IMR-90 (cell line): ENCODE measurements at regions not wholly inside any gene's neighbourhood (a gene's known extent, or its start where the extent isn't known, plus 50 kb on each side); places are given as distances from the start of the nearest gene placed in this dataset.

Experiments used
- ATAC-seq: fragments of 200-7000 bp; cut with Tn5 transposase; 2 replicates; pipeline ENCODE4 v1.9.1; 2020; ENCODE audit warnings: low read depth, mild to moderate bottlenecking, moderate library complexity
- BruUV-seq: library from RNA; stranded (reverse); fragments of 400-500 nt; replicated peaks from 2 replicates; lab custom pipeline; 2021; lab: Mats Ljungman, UMichigan
- CTCF ChIA-PET: fragments of 300-600 bp; formaldehyde crosslinking; extraction: SDS; loops from one replicate; lab custom pipeline; 2021; ENCODE audit warnings: antibody characterized with exemption; lab: Yijun Ruan, JAX
- POLR2A ChIA-PET: fragments of 300-600 bp; sonication (Branson Sonifier 250); formaldehyde crosslinking; loops from one replicate; lab custom pipeline; 2022; ENCODE audit warnings: antibody characterized with exemption; ENCODE audit not compliant: unreplicated experiment; lab: Charles Lee
- DNase-seq: peaks from one replicate; pipeline ENCODE4 v3.0.0; 2013
- H2AFZ ChIP-seq: replicated peaks from 2 replicates; pipeline ENCODE3; 2013; ENCODE audit warnings: low read length, mild to moderate bottlenecking; ENCODE audit not compliant: poor library complexity
- H2AK5ac ChIP-seq: 2 replicates; pipeline ENCODE4 v1.6.1; 2013; ENCODE audit warnings: low read depth, low read length, inconsistent platforms
- H2AK9ac ChIP-seq: replicated peaks from 2 replicates; pipeline ENCODE3; 2013; ENCODE audit warnings: mild to moderate bottlenecking, low read depth, low read length, moderate library complexity; ENCODE audit not compliant: poor library complexity
- H2BK120ac ChIP-seq: 2 replicates; pipeline ENCODE4 v1.6.1; 2013; ENCODE audit warnings: low read depth, low read length, inconsistent platforms
- H2BK15ac ChIP-seq: 3 replicates; pipeline ENCODE4 v1.6.1; 2013; ENCODE audit warnings: low read depth, low read length, inconsistent platforms
- H2BK20ac ChIP-seq: 2 replicates; pipeline ENCODE4 v1.6.1; 2013; ENCODE audit warnings: low read depth, mild to moderate bottlenecking, inconsistent platforms, low read length, moderate library complexity
- H2BK5ac ChIP-seq: 2 replicates; pipeline ENCODE4 v1.6.1; 2013; ENCODE audit warnings: mild to moderate bottlenecking, low read depth, low read length, inconsistent platforms; ENCODE audit not compliant: poor library complexity, severe bottlenecking
- H3K14ac ChIP-seq: replicated peaks from 2 replicates; pipeline ENCODE4 v1.6.1; 2013; ENCODE audit warnings: low read depth, low read length, inconsistent platforms
- H3K18ac ChIP-seq: 2 replicates; pipeline ENCODE4 v1.6.1; 2013; ENCODE audit warnings: low read depth, low read length, control low read depth
- H3K23ac ChIP-seq: 2 replicates; pipeline ENCODE4 v1.6.1; 2013; ENCODE audit warnings: low read depth, low read length, inconsistent platforms
- H3K27ac ChIP-seq: 2 replicates; pipeline ENCODE4 v1.5.1; 2013; ENCODE audit warnings: mild to moderate bottlenecking, control low read depth, low read length; ENCODE audit not compliant: insufficient read depth
- H3K27me3 ChIP-seq: 2 replicates; pipeline ENCODE4 v1.6.1; 2013; ENCODE audit warnings: low read length; ENCODE audit not compliant: control insufficient read depth, insufficient read depth
- H3K36me3 ChIP-seq: 2 replicates; pipeline ENCODE4 v1.6.1; 2013; ENCODE audit warnings: low read length, mixed read lengths; ENCODE audit not compliant: control insufficient read depth, insufficient read depth
- H3K4ac ChIP-seq: 2 replicates; pipeline ENCODE4 v1.6.1; 2013; ENCODE audit warnings: low read depth, low read length, inconsistent platforms
- H3K4me1 ChIP-seq: 2 replicates; pipeline ENCODE4 v1.6.1; 2013; ENCODE audit warnings: low read length, mixed read lengths; ENCODE audit not compliant: control insufficient read depth, insufficient read depth
- H3K4me2 ChIP-seq: 2 replicates; pipeline ENCODE4 v1.6.1; 2013; ENCODE audit warnings: low read depth, mild to moderate bottlenecking, control low read depth, low read length, moderate library complexity
- H3K4me3 ChIP-seq: 2 replicates; pipeline ENCODE4 v1.5.1; 2013; ENCODE audit warnings: low read depth, mild to moderate bottlenecking, control low read depth, low read length, moderate library complexity; ENCODE audit not compliant: insufficient read depth
- H3K56ac ChIP-seq: 2 replicates; pipeline ENCODE4 v1.6.1; 2013; ENCODE audit warnings: low read length, inconsistent platforms; ENCODE audit not compliant: insufficient read depth; ENCODE audit errors: extremely low read depth
- H3K79me1 ChIP-seq, 2 experiments: 2 replicates each; pipeline ENCODE4 v1.6.1; 2013; ENCODE audit warnings: low read length in 2 of 2, inconsistent platforms in 1 of 2, low read depth in 1 of 2
- H3K9ac ChIP-seq: 2 replicates; pipeline ENCODE4 v1.6.1; 2013; ENCODE audit warnings: low read depth, low read length, control low read depth
- H3K9me1 ChIP-seq: 2 replicates; pipeline ENCODE4 v1.6.1; 2013; ENCODE audit warnings: low read length, inconsistent platforms; ENCODE audit not compliant: insufficient read depth
- H3K9me3 ChIP-seq: 2 replicates; pipeline ENCODE4 v1.6.1; 2013; ENCODE audit warnings: low read length; ENCODE audit not compliant: control insufficient read depth, insufficient read depth
- H4K20me1 ChIP-seq: 2 replicates; pipeline ENCODE4 v1.6.1; 2013; ENCODE audit warnings: low read length, inconsistent platforms; ENCODE audit not compliant: insufficient read depth
- H4K5ac ChIP-seq: 2 replicates; pipeline ENCODE4 v1.6.1; 2013; ENCODE audit warnings: mild to moderate bottlenecking, low read depth, low read length, control low read depth
- H4K8ac ChIP-seq, 2 experiments: 2 replicates each; pipeline ENCODE4 v1.6.1; 2013; ENCODE audit warnings: low read depth in 2 of 2, low read length in 2 of 2, control low read depth in 1 of 2, inconsistent platforms in 1 of 2
- H4K91ac ChIP-seq: 2 replicates; pipeline ENCODE4 v1.6.1; 2013; ENCODE audit warnings: low read depth, low read length, inconsistent platforms; ENCODE audit not compliant: insufficient read depth
- CHD1 ChIP-seq: IDR thresholded peaks from 2 replicates; pipeline ENCODE4 v1.6.1; 2012; ENCODE audit warnings: low read depth, low read length, improper control_type of control experiment
- NFE2L2 ChIP-seq: fragments of 150-350 bp; IDR thresholded peaks from 2 replicates; pipeline ENCODE4 v1.6.1; 2016; ENCODE audit warnings: low read depth, mild to moderate bottlenecking, low read length
- WGBS, 2 experiments: methylation state at CpG; one replicate each; pipeline versions ENCODE4 v1.1.5 to v1.1.7; 2013; ENCODE audit warnings: missing lambda C conversion rate in 2 of 2; ENCODE audit not compliant: insufficient read length in 1 of 2; ENCODE audit errors: extremely low coverage in 2 of 2; 5-methylcytosine and 5-hydroxymethylcytosine counted together
- dilution Hi-C: fragments of 300-500 bp; cut with HindIII; formaldehyde crosslinking; loops from one replicate; pipeline ENCODE4 v1.14.3; 2018; ENCODE audit warnings: low sequenced_read_pairs; ENCODE audit not compliant: unreplicated experiment
- in situ Hi-C: fragments of 300-500 bp; cut with MboI; formaldehyde crosslinking; loops from 3 replicates; pipeline ENCODE4 v1.14.3; 2019; ENCODE audit warnings: low sequenced_read_pairs, inconsistent platforms, mixed read lengths
- intact Hi-C: fragments of 100-400 bp; cut with micrococcal nuclease; formaldehyde crosslinking; loops from 2 replicates; pipeline ENCODE4 v1.10.0; 2022
- TF ChIP-seq, protein P1 (sequence below): fragments of 150-350 bp; IDR thresholded peaks from 2 replicates; pipeline ENCODE4 v1.6.1; 2017; ENCODE audit warnings: mild to moderate bottlenecking, antibody characterized with exemption, low read length, low read depth

- Histone ChIP-seq H2BK120ac (peak overlapping the region; percentile 87), H2BK15ac (peak overlapping the region; percentile 71), H4K8ac (peak overlapping the region; percentile 47 to 94), H3K4me1 (no peaks in the 10 kb centered on the region; the same call in 1 of the 2 replicates), H3K14ac (peak overlapping the region; percentile 90), H3K4me2 (peak overlapping the region; percentile 79), H4K5ac (peak overlapping the region; percentile 66; the same call in 1 of the 2 replicates), H3K9me1 (peaks cover 6% of the 10 kb centered on the region), H3K27ac (peak overlapping the region; percentile 92; the same call in 1 of the 2 replicates), H4K20me1 (no peaks in the 10 kb centered on the region), H3K9me3 (no peaks in the 10 kb centered on the region), H2AK9ac (peak overlapping the region; percentile 98), H3K23ac (peak overlapping the region; percentile 77), H3K56ac (peak overlapping the region; percentile 98), H3K36me3 (no peaks in the 10 kb centered on the region), H2BK20ac (peak overlapping the region; percentile 33; the same call in 1 of the 2 replicates), H3K79me1 (peaks cover 9 to 18% of the 10 kb centered on the region in 2 experiments), H3K4ac (peak overlapping the region; percentile 98), H2BK5ac (peak overlapping the region; percentile 94), H4K91ac (peak overlapping the region; percentile 97), H2AK5ac (peak overlapping the region; percentile 95), H2AFZ (peak overlapping the region; percentile 90), H3K4me3 (peak overlapping the region; percentile 61; the same call in 1 of the 2 replicates), H3K9ac (peak overlapping the region; percentile 95; the same call in 1 of the 2 replicates), H3K18ac (peak overlapping the region; percentile 80; the same call in 1 of the 2 replicates), H3K27me3 (no peaks in the 10 kb centered on the region)
- dilution Hi-C loops (no loop called here), in situ Hi-C loops (loop anchor here (5.0 kb wide), 1 partner anchor 137 kb away; no protein-coding TSS in a partner anchor), intact Hi-C loops (loop anchor here (5.0 kb wide), 1 partner anchor 37 kb away; no protein-coding TSS in a partner anchor)
- TF ChIP-seq CHD1 (no peak), NFE2L2 (no peak)
- TF ChIP-seq, protein P1, sequence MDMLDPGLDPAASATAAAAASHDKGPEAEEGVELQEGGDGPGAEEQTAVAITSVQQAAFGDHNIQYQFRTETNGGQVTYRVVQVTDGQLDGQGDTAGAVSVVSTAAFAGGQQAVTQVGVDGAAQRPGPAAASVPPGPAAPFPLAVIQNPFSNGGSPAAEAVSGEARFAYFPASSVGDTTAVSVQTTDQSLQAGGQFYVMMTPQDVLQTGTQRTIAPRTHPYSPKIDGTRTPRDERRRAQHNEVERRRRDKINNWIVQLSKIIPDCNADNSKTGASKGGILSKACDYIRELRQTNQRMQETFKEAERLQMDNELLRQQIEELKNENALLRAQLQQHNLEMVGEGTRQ, result 0 out of 2 replicates have a peak, but pooled peaks have one; percentile 10
- CTCF ChIA-PET, result no interaction called here
- ATAC-seq, result no peak
- POLR2A ChIA-PET, result no interaction called here
- DNase-seq, result peak; percentile 11
- BruUV-seq, result no TSS peak
- WGBS, 2 experiments, result no CpG with 5 or more reads among the region's 18 CpGs
These were observed 133.5 kb upstream of the KRAS start for GRCh38 chr12:25384038-25384892.
